Embryonic facial prominence (tissue), 1 donor: ENCODE measurements at regions not wholly inside any gene's neighbourhood (a gene's known extent, or its start where the extent isn't known, plus 50 kb on each side); places are given as distances from the start of the nearest gene placed in this dataset.
"Not testable (repeated sequence)": the region's sequence is repeated elsewhere in the genome, so short reads cannot be mapped to it uniquely, and the experiment has no call there.

ENCODE experiments used
- DNase-seq: peaks from one replicate; pipeline ENCODE4 v3.0.0-alpha.2; 2016; ENCODE audit errors: extremely low spot score

DNA sequence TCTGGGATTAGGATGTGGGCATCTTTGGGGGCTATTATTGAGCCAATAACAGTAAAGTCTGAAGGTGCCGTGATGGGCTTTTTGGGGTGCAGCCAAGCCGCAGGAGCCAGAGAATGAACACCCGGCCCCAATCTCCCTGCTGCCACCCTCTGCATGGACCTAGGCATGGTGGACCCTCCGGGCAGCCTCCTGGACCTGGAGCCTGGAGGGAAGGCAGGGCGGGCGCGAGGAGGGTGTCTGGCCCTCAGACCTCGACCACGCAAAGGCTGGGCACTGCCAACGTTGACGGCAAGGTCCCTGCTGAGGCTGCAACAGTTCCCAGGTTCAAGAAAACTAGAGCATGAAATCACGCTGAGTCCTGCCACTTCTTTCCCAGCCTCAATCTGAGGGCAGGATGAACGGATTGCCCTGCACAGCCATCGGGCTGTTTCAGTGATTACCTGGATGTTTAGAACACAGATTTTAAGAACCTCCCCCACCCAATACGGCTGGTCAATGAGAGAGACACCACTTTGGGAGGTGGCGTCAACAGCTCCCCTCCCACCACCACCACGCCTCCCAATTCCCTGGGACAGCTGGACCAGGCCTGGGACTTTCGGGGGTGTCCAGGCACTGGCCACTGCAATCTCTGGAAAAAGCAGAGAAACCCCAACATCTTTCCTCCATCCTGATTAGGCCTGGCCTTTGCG, 147.4 kb downstream of the NPIPB11 start:
- not testable (repeated sequence) for DNase-seq

DNA sequence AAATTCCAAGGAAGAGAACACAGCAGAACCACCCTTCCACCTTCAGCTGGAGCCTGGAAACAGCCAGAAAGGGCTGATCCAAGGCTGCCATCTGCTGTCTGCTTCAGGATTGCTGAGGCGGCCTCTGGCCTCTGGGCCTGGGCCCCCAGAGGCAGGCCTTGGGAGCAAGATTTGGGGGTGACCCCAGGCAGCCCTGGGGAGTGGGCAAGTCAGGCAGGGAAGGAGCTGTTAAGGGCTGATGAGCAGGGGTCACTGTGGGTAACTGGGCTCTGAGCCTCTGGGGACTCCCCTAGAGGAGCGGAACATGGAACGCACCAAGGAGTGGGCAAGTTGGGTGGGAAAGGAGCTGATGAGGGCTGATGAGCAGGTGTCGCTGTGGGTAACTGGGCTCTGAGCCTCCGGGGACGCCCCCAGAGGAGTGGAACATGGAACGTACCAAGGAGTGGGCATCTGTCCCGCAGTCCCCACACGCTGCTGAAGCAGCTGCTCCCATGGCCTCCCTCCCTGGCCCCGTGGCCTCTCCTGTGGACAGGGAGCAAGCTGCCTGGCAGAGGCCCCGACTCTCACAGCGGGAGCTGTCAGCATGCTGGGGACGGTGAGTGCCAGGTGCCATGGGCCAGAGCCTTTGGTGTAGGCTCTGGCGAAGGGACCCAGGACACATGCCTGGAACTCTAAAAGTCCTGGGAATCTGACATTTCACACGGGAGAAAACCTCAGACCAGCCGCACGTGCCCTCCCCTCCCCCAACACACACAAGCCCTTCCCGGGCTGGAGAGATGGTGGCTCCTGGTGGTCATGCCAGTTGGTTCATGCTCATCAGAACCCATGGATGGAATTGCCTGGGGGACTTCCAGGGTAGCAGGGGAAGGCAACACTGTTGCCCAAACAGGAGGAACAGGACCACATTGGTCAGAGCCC, 148.8 kb downstream of the NPIPB11 start:
- not testable (repeated sequence) for DNase-seq

DNA sequence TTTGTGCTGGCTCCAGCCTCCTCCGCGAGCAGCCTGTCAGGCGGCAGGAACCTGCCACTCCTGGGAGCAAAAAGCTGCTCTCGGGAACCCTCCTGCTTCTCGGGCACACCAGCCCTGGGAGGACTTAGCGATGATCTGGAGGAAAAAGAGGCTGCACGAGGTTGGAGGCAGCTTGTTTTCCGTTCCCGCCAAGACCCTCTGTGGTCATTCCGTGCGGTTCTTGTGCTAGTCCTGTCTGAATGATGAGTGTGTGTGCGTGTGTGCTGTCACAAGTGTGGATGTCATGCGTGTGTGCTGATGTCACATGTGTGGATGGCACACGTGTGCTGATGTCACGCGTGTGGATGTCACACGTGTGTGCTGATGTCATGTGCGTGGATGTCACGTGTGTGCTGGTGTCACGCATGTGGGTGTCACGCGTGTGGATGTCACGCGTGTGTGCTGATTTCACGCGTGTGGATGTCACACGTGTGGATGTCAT, 150.0 kb downstream of the NPIPB11 start:
- no peak for DNase-seq

DNA sequence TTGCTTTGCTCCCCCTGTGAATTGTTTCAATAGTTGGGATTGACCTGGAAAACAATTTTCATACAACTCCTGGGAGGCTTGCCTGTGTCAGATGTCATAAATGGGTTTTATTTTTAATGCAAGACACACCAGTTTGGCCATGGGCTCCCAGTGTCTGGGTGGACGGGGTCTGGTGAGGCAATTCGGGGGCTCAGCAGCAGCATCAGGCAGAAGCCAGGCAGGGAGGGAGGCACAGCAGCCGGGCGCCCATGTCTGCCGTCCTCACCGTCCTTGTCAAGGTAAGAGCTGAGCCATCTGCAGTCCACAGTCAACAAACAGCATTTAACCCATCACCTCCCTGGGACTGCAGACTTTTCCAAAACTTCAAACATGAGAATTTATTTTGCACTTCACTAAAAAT, 150.6 kb downstream of the NPIPB11 start:
- not testable (repeated sequence) for DNase-seq

DNA sequence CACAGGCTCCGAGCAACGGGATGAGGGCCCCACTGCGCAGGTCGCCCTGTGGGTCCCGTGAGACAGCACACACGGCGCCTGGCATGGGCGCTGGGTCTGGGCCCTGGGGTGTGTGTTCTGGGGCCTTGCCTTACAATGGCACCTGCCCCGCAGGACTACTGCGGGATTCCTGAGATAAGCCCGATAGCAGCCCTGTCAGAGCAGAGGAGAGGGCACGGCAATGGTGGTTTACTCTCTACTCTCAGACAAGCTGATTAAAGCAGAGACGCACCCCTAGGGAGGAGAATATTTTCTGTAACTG, 151.1 kb downstream of the NPIPB11 start:
- not testable (repeated sequence) for DNase-seq

DNA sequence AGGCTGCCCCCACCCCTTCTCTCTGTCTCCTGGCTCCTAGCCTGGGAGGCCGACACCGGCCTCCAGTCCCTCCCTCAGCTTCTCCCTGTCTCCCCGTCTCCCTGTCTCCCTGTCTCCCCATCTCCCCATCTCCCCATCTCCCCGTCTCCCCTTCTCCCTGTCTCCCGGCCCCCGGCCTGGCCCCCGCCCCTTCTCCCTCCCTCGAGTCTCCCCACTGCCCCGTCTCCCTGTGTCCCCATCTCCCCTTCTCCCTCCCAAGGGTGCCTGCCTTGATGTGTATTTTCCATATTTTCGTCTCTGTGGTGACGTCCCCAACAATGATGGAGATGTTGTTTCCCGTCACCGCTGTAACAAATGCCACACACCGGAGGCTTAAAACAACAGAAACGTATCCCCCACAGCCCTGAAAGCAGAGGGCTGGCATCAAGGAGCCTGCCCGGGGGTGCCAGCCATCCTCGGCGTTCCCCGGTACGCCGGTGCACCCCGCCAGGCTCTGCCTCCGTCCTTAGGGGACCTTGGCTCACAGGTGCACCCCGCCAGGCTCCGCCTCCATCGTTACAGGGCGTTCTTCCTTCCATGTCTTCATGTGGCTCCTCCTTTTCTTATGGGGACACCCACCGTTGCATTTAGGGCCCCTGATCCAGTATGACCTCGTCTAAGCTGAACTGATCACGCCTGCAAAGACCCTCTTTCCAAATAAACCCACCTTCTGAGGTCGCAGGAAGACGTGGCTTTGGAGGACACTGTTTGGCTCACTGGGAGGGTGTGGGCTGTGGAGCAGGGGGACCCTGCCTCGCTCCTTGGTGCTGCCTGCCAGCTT, 151.6 kb downstream of the NPIPB11 start:
- DNase-seq, result no peak

DNA sequence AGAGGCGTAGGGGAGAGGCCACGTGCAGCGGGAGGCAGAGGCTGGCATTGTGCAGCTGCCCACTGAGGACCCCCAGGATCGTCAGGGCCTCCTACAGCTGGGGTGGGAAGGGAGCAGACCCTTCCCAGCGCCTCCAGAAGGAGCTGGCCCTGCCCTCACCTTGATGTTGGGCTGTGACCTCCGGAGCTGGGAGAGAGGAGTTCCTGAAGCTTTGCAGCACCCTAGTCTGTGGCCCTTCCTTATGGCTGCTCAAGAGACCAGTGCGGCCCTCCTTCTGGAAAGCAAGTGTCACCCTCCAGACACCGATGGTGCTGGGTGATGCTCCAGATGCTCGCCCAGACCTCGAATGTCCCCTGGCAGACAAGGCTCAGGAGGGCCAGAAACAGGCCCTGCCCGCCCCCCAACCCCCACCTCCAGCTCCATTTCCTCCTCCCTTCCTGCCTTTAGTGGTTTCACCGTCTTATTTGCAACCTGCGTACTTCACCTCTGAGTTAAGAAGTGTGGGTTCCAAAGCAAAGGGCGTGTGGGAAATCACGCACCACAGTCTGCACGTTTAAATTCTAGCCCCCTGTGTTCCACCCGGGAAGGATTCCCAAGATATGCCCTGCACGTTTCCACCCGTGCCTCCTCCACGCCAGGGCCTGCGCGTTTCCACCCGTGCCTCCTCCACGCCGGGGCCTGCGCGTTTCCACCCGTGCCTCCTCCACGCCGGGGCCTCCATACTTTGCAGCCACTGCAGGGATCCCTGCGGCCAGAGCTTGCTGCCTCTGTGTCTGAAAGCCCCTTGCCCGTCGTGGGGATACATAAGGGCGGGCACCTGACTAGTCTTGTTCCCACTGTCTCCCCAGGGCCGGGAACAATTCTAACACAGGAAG, 152.6 kb downstream of the NPIPB11 start:
- not testable (repeated sequence) for DNase-seq

DNA sequence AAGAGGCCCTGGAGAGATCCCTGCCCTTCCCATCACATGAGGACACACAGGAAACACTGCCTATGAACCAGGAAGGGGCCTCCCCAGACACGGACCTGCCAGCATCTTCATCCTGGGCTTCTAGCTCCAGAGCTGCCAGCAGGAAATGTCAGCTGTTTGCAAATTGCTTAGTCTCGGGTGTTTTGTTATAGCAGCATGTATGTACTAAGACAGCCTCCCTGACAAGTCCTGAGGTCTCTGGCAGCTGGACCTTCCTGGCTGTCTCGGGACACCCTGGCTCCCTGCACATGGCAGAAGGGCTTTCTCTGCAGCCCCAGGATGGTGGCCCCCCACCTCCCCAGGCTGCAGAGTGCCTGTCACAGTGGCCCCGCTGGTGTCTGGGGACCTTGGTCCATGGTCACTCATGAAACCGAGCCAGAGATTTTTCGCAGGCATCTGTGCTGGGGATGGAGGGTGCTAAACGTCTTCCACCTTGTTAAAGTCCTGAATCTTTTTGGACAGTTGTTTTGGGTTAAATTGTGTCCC, 153.4 kb downstream of the NPIPB11 start:
- DNase-seq, result not testable (repeated sequence)

DNA sequence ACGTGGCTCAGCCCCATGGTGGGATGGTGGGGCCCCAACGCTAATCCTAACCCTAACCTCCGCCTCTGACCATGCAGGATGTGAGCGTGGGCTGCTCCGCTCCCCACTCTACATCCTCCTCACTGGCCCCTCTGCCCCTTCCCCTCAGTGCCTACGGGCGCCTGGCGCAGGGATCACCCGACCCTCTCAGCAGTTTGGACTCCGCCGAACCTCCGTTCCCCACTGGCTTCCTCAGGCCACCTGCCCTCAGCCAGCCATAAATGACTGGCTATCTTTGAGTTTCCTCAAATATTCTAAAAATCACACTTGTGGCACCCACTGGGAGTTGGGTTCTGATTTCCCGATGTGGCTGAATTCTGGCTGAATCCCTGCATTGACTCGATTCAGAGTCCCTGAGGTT, 154.2 kb downstream of the NPIPB11 start:
- not testable (repeated sequence) for DNase-seq

DNA sequence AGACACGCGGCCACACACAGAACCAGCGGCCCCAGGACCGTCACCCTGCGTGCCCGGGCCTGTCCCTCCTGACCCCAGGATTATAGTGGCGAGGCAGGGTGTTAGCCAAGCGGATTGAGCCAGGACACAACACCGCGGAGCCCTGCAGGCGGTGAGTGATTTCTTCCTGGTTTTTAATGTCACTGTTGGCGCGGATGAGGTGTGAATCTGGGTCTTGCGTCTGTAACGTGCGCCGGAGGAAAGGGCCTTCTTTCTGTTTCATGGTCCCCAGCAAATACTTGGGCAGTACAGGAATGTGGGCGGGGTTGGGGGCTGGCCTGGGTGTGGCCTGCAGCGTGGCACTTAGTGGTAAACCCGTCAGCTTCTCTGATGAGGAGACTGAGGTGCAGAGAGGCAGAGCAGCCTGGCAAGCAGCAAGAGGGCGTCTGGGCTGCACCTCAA, 154.9 kb downstream of the NPIPB11 start:
- not testable (repeated sequence) for DNase-seq

DNA sequence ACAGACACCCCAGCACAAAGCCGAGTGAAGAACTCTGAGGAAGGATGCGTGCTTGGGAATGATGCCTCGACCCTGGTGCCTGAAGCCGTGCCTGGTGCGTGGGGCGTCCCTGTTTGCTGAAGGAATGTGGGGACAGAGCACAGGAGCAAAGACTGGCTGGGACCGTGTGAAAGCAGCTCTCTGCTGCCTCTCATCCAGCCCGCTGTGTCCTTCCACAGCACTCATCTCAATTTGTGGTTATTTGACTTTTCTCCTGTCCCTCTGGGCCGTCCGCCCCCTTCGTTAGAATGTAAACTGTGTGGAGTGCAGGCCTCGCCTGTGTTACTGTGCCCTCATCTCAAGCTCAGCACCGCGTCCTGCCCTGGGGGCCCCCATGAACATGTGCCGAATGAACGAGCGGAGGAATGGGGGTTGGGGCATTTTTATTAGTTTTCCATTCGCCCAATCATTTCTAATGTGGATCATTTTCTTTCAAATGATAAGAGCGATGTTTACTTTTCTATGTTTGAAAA, 155.5 kb downstream of the NPIPB11 start:
- not testable (repeated sequence) for DNase-seq

DNA sequence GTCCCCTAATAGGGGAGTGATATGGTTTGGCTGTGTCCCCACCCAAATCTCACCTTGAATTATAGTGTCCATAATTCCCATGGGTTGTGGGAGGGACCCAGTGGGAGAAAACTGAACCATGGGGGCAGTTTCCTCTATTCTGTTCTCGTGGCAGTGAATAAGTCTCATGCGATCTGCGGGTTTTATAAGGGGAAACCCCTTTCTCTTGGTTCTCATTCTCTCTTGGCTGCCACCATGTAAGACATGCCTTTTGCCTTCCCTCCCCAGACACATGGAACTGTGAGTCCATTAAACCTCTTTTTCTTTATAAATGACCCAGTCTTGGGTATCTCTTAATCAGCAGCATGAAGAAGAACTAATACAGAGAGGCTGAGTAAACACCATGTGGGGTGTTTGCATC, 156.0 kb downstream of the NPIPB11 start:
- not testable (repeated sequence) for DNase-seq

DNA sequence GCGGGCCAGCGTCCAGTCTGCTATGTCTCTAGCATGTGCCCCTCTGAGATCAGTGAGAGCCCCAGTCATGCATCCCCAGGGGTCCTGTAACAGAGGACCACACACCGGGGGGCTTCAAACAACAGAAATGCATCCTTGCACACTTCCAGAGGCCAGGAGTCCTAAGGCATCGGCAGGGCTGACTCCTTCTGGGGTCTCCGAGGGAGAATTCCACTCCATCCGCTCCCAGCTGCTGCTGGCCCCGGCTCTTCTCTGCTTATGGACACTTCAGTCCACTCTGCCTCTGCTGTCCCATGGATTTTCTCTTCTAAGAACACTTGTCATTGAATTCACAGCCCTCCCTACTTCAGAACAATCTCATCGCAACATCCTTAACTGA, 157.6 kb downstream of the NPIPB11 start:
- not testable (repeated sequence) for DNase-seq

DNA sequence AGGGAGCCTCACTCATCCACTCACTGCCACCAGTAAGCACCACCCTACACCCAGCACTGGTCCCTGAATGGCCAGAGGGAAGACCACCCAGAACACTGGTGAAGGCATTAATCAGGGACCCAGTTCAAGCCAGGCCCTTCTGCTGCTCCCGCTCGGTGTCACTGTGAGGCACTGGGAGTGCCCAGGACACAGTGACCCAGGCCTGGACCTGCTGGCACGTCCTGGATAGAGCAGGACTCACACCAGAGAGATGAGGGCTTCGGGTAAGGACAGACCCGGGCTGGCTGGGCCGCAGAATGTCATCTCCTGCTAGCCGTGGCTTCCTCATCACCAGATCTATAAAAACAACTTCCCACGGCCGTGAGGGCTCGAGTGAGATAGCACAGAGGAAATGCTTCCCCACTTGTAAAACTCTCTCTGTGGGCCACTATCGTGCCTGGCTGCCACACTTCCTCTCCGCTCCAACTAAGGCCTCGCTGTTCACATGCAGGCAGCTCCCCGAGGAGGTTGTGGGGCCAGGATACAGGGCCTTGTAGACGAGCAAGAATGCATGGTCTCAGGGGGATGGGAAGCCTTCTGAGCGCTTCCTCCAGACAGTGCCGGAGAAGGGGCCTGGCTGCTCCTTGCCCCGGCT, 158.1 kb downstream of the NPIPB11 start:
- DNase-seq, result not testable (repeated sequence)

DNA sequence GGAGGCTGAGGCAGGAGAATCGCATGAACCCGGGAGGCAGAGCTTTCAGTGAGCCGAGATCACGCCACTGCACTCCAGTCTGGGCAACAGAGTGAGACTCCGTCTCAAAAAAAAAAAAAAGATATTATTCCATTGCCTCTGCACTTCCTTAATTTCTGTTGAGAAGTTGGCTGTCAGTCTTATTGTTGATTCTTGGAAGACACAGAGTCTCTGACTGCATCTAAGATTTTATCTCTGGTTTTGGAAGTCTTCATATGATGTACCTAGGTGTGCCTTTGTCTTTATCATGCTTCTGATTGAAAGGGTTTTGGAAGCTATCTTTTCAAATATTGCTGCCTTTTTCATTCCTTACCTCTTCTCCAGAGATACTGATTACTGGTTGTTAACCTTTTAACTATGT, 160.4 kb downstream of the NPIPB11 start:
- DNase-seq, result not testable (repeated sequence)

DNA sequence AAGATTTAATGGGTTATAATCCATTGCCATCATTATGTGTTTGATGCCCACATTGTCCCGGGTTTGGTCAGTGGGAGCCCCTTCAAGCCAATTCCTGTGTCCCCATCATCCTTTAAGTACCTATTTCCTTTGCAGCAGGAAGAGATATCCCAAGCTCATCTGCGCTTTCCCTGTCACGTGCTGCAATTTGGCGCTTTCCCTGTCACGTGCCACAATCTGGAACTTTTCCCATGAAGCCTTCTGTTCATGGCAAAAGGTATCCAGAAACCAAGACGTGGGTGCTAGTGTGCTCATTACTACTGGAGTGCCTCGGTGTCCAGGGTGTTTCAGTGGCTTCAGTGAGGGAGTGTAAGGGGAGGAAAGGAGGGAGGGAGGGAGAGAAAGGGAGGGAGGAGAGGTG, 168.5 kb downstream of the NPIPB11 start:
- DNase-seq, result no peak

DNA sequence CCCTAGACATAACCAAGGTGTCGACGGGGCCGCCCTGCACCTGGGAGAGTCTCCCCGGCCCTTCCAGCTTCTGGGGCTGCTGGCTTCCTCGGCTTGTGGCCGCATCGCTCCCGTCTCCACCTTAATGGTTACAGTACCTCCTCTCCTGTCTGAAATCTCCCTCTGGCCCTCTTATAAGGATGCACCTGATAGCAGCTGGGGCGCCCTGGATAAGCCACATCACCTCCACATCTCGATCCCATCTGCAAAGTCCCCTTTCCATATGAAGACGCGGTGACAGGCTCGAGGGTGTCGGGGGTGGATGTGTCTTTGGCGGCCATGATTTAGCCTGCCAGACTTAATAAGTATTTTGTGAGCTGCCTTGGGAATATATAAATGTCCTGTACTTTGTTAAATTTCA, 169.0 kb downstream of the NPIPB11 start:
- not testable (repeated sequence) for DNase-seq

DNA sequence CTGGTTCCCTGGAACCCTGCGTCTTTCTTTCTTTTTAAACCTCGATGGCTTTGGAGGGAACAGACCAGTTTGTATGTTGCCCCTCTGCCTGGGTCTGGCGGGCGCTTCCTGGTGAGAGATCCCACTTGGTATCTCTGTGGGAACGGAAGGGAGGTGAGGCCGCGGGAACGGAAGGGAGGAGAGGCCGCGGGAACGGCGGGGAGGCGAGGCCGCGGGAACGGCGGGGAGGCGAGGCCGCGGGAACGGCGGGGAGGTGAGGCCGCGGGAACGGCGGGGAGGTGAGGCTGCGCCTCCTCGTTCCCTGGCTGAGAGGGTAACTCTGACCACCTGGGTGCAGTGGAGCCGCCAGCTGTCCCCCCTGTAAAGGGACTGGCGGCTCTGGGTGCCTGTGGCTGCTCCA, 169.5 kb downstream of the NPIPB11 start:
- DNase-seq, result not testable (repeated sequence)

DNA sequence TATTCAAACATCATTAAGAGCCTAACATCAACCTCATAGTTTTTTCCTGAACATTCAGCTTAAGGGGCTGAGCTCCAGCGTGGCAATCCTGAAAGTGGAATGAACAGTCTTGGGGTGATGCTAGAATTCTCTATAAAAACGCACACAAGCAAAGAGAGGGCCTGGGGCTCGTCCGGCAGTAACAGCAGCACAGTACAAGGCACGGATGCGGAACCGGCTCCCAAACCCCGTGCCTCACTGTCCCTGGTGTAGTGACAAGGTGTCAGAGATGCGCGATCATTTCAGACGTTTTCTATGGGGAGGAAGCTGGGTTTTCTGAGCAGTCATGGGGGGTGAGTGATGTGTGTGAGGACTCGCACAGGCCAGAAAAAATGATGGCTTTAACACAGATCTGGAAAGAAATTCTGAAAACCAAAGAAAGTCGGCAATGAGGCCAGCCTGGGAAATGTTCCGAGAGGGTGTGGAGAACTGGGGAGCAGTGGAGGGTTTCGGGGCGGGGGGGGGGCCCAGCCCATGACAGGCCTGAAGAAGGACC, 170.6 kb downstream of the NPIPB11 start:
- DNase-seq, result not testable (repeated sequence)
